ENCODE measurements at regions not wholly inside any gene's neighbourhood (a gene's known extent, or its start where the extent isn't known, plus 50 kb on each side); places are given as distances from the start of the nearest gene placed in this dataset. TPM values are rescaled to one million over a fixed set of nuclear protein-coding genes. Genes with fewer than 3 reads are reported as not detected.

- H3K27me3 ChIP-seq, result no peaks in the 10 kb centered on the region
- H3K27ac ChIP-seq, result no peak overlapping the region
- no peaks in the 10 kb centered on the region for H3K4me1 ChIP-seq
- no peak for DNase-seq (ENCODE audit: low spot score)
- no peaks in the 10 kb centered on the region for H3F3A ChIP-seq (ENCODE audit: low read depth)
- Mint-ChIP-seq H3K4me1 (no peaks in the 10 kb centered on the region), H3K36me3 (no peaks in the 10 kb centered on the region), H3K9me3 (peaks cover 3% of the 10 kb centered on the region), H3K27ac (no peak overlapping the region), H3K4me3 (no peak overlapping the region), H3K27me3 (ENCODE audit: insufficient read depth, low read depth) (no peaks in the 10 kb centered on the region)
- no peak overlapping the region for H3K9ac ChIP-seq
- H4K20me1 ChIP-seq (ENCODE audit: low read depth), result no peaks in the 10 kb centered on the region
- H3K4me2 ChIP-seq, result no peak overlapping the region
- TF ChIP-seq EZH2 (IDR thresholded peaks at IDR 0.05), result no peak
- TF ChIP-seq CTCF (IDR thresholded peaks at IDR 0.05), result no peak
- no peaks in the 10 kb centered on the region for H3K79me2 ChIP-seq (ENCODE audit: low read depth)
- H2AFZ ChIP-seq (replicated peaks), result no peak overlapping the region
- no peak overlapping the region for H3K4me3 ChIP-seq
- H3K36me3 ChIP-seq, result no peaks in the 10 kb centered on the region
- H3K9me3 ChIP-seq (ENCODE audit: low read depth), result no peaks in the 10 kb centered on the region
Measured at GRCh38 chr7:124084024-124084423, 51.2 kb upstream of the TMEM229A start.

Small RNA genes in the stretch of these regions (small RNA-seq; reads per million reads assigned to genes)
- gene RNU6-102P, result not detected
